ENCODE measurements at regions not wholly inside any gene's neighbourhood (a gene's known extent, or its start where the extent isn't known, plus 50 kb on each side); places are given as distances from the start of the nearest gene placed in this dataset.

GRCh38 chr17:77640916-77641605 is 317.4 kb upstream of the TNRC6C start:
- no peak for DNase-seq

- no peak for DNase-seq
These were observed 316.8 kb upstream of the TNRC6C start for GRCh38 chr17:77641718-77642117.

- DNase-seq, result no peak
These were observed 314.1 kb upstream of the TNRC6C start for GRCh38 chr17:77644181-77645071.

GRCh38 chr17:77645072-77646045 is 313.1 kb upstream of the TNRC6C start:
- DNase-seq, result no peak

GRCh38 chr17:77646046-77646430 is 312.5 kb upstream of the TNRC6C start:
- DNase-seq, result no peak

- DNase-seq, result no peak
These were observed 311.0 kb upstream of the TNRC6C start for GRCh38 chr17:77647531-77647930.

GRCh38 chr17:77649717-77650211 is 308.7 kb upstream of the TNRC6C start:
- DNase-seq, result no peak

- DNase-seq, result no peak
These were observed 306.5 kb upstream of the TNRC6C start for GRCh38 chr17:77651988-77652387.

GRCh38 chr17:77654296-77654695 is 304.2 kb upstream of the TNRC6C start:
- no peak for DNase-seq

- no peak for DNase-seq
These were observed 303.7 kb upstream of the TNRC6C start for GRCh38 chr17:77654850-77655249.

GRCh38 chr17:77656054-77656453 is 302.4 kb upstream of the TNRC6C start:
- no peak for DNase-seq

GRCh38 chr17:77657839-77658238 is 300.7 kb upstream of the TNRC6C start:
- no peak for DNase-seq

- no peak for DNase-seq
These were observed 298.0 kb upstream of the TNRC6C start for GRCh38 chr17:77660524-77660923.

GRCh38 chr17:77662833-77663232 is 295.7 kb upstream of the TNRC6C start:
- no peak for DNase-seq

- no peak for DNase-seq
These were observed 294.3 kb upstream of the TNRC6C start for GRCh38 chr17:77664097-77664729.

- no peak for DNase-seq
These were observed 292.7 kb upstream of the TNRC6C start for GRCh38 chr17:77665833-77666232.

GRCh38 chr17:77666462-77666861 is 292.0 kb upstream of the TNRC6C start:
- peak; percentile 3 for DNase-seq

- DNase-seq, result no peak
These were observed 291.6 kb upstream of the TNRC6C start for GRCh38 chr17:77666881-77667395.

GRCh38 chr17:77667478-77667877 is 291.0 kb upstream of the TNRC6C start:
- DNase-seq, result no peak

GRCh38 chr17:77668518-77668917 is 290.0 kb upstream of the TNRC6C start:
- no peak for DNase-seq

GRCh38 chr17:77670173-77670572 is 288.3 kb upstream of the TNRC6C start:
- no peak for DNase-seq

GRCh38 chr17:77674358-77674757 is 284.1 kb upstream of the TNRC6C start:
- no peak for DNase-seq

All from NCI-H748 treated with DMSO at 0.1 percent for 48 hours (cell line).